H1 (cell line): ENCODE measurements at regions not wholly inside any gene's neighbourhood (a gene's known extent, or its start where the extent isn't known, plus 50 kb on each side); places are given as distances from the start of the nearest gene placed in this dataset.

Experiments used
- CTCF ChIA-PET: fragments of 300-600 bp; sonication (Branson Sonifier 250); formaldehyde crosslinking; loops from one replicate; lab custom pipeline; 2021; ENCODE audit not compliant: partially characterized antibody; lab: Charles Lee
- POLR2A ChIA-PET: fragments of 300-600 bp; sonication (Branson Sonifier 250); formaldehyde crosslinking; loops from one replicate; lab custom pipeline; 2021; ENCODE audit warnings: inconsistent platforms; ENCODE audit not compliant: partially characterized antibody; lab: Charles Lee
- DNase-seq, 2 experiments: peaks; one replicate each; pipeline versions ENCODE4 v3.0.0 to v3.0.0-alpha.2; 2010 to 2022; ENCODE audit warnings: low spot score in 2 of 2, low read depth in 1 of 2, mixed read lengths in 1 of 2
- FAIRE-seq: peaks from 2 replicates; lab custom pipeline; 2011; peaks lifted over from hg19 to GRCh38; lab: Jason Lieb, UNC
- H2AFZ ChIP-seq: 2 replicates; pipeline ENCODE4 v1.8.1; 2012; ENCODE audit warnings: low read length, inconsistent platforms
- H2AK5ac ChIP-seq: 2 replicates; pipeline ENCODE4 v1.6.1; 2013; ENCODE audit warnings: low read depth, low read length
- H2BK120ac ChIP-seq: replicated peaks from 2 replicates; pipeline ENCODE3; 2013; ENCODE audit warnings: low read depth, low read length, inconsistent platforms
- H2BK12ac ChIP-seq: 2 replicates; pipeline ENCODE4 v1.6.1; 2013; ENCODE audit warnings: low read depth, low read length
- H2BK15ac ChIP-seq: 2 replicates; pipeline ENCODE4 v1.6.1; 2013; ENCODE audit warnings: low read length
- H2BK20ac ChIP-seq: 2 replicates; pipeline ENCODE4 v1.6.1; 2013; ENCODE audit warnings: low read length
- H2BK5ac ChIP-seq: 2 replicates; pipeline ENCODE4 v1.6.1; 2013; ENCODE audit warnings: low read depth, low read length
- H3K14ac ChIP-seq: 2 replicates; pipeline ENCODE4 v1.6.1; 2013; ENCODE audit warnings: inconsistent platforms; ENCODE audit not compliant: insufficient read length
- H3K18ac ChIP-seq: 2 replicates; pipeline ENCODE4 v1.6.1; 2013; ENCODE audit warnings: low read length; ENCODE audit errors: extremely low read depth
- H3K23ac ChIP-seq: 2 replicates; pipeline ENCODE4 v1.6.1; 2013; ENCODE audit warnings: inconsistent platforms; ENCODE audit not compliant: insufficient read length
- H3K23me2 ChIP-seq: 2 replicates; pipeline ENCODE4 v1.6.1; 2013; ENCODE audit warnings: low read depth, low read length
- H3K27ac ChIP-seq: 2 replicates; pipeline ENCODE4 v1.6.1; 2011; ENCODE audit warnings: low read depth, low read length, inconsistent platforms
- H3K27me3 ChIP-seq, 4 experiments: replicated peaks in 1 of 4; 1 replicate in 1 of 4; 2 replicates in 3 of 4; pipeline versions ENCODE4 v1.6.1 to v1.8.1; 2011 to 2013; ENCODE audit warnings: low read length in 3 of 4, mild to moderate bottlenecking in 3 of 4, inconsistent platforms in 2 of 4, mixed read lengths in 2 of 4, moderate library complexity in 1 of 4; ENCODE audit not compliant: control insufficient read depth in 3 of 4, insufficient read depth in 3 of 4; ENCODE audit errors: extremely low read depth in 1 of 4
- H3K36me3 ChIP-seq, 4 experiments: 2 replicates each; pipeline versions ENCODE4 v1.6.1 to v1.8.1; 2011 to 2013; ENCODE audit warnings: mild to moderate bottlenecking in 4 of 4, low read length in 3 of 4, moderate library complexity in 2 of 4, control low read depth in 1 of 4, inconsistent platforms in 1 of 4; ENCODE audit not compliant: insufficient read depth in 4 of 4, control insufficient read depth in 2 of 4
- H3K4ac ChIP-seq: replicated peaks from 2 replicates; pipeline ENCODE3; 2013; ENCODE audit warnings: low read length, low read depth, mixed read lengths, inconsistent platforms; ENCODE audit not compliant: insufficient read length
- H3K4me1 ChIP-seq, 4 experiments: replicated peaks in 1 of 4; 1 replicate in 1 of 4; 2 replicates in 3 of 4; pipeline versions ENCODE4 v1.6.1 to v1.8.1; 2011 to 2013; ENCODE audit warnings: low read length in 3 of 4, inconsistent platforms in 2 of 4, mixed read lengths in 1 of 4; ENCODE audit not compliant: insufficient read depth in 4 of 4, control insufficient read depth in 3 of 4
- H3K4me2 ChIP-seq, 2 experiments: 2 replicates each; pipeline versions ENCODE4 v1.6.1 to v1.8.1; 2011 to 2013; ENCODE audit warnings: low read depth in 2 of 2, low read length in 2 of 2, control low read depth in 1 of 2, inconsistent platforms in 1 of 2, mild to moderate bottlenecking in 1 of 2; ENCODE audit not compliant: insufficient read depth in 1 of 2
- H3K4me3 ChIP-seq, 4 experiments: fragments of 200-600, 300-600 bp in 1 of 4; sonication (generic), shearing (Covaris generic), sonication (Bioruptor Twin) in 1 of 4; 2 replicates each; pipeline versions ENCODE4 v1.5.1 to v1.8.1; 2011 to 2016; ENCODE audit warnings: low read length in 4 of 4, low read depth in 3 of 4, control low read depth in 2 of 4, inconsistent platforms in 2 of 4, mild to moderate bottlenecking in 2 of 4, mixed read lengths in 1 of 4, moderate library complexity in 1 of 4; ENCODE audit not compliant: insufficient read depth in 2 of 4; ENCODE audit errors: extremely low read depth in 1 of 4
- H3K56ac ChIP-seq: replicated peaks from 2 replicates; pipeline ENCODE3; 2013; ENCODE audit warnings: low read depth, mild to moderate bottlenecking, mixed read lengths, low read length, inconsistent platforms; ENCODE audit not compliant: insufficient read length
- H3K79me1 ChIP-seq: 2 replicates; pipeline ENCODE4 v1.6.1; 2013; ENCODE audit warnings: low read depth, low read length, control low read depth
- H3K79me2 ChIP-seq, 2 experiments: 2 replicates each; pipeline versions ENCODE4 v1.6.1 to v1.8.1; 2012 to 2013; ENCODE audit warnings: low read length in 2 of 2, mild to moderate bottlenecking in 2 of 2, inconsistent platforms in 1 of 2; ENCODE audit not compliant: insufficient read depth in 2 of 2, control insufficient read depth in 1 of 2
- H3K9ac ChIP-seq, 4 experiments: replicated peaks in 1 of 4; 1 replicate in 1 of 4; 2 replicates in 3 of 4; pipeline versions ENCODE4 v1.6.1 to v1.8.1; 2011 to 2013; ENCODE audit warnings: low read depth in 3 of 4, low read length in 3 of 4, control low read depth in 2 of 4, mild to moderate bottlenecking in 2 of 4, moderate library complexity in 2 of 4, inconsistent platforms in 1 of 4; ENCODE audit errors: extremely low read depth in 1 of 4
- H3K9me3 ChIP-seq, 2 experiments: 2 replicates each; pipeline versions ENCODE4 v1.6.1 to v1.8.1; 2012 to 2013; ENCODE audit warnings: mild to moderate bottlenecking in 2 of 2, moderate library complexity in 2 of 2, control low read depth in 1 of 2, inconsistent platforms in 1 of 2, low read depth in 1 of 2, low read length in 1 of 2, mixed read lengths in 1 of 2; ENCODE audit not compliant: insufficient read depth in 2 of 2
- H4K20me1 ChIP-seq, 2 experiments: replicated peaks in 1 of 2; 2 replicates each; pipeline versions ENCODE3 to v1.8.1; 2011 to 2013; ENCODE audit warnings: inconsistent platforms in 2 of 2, low read length in 2 of 2, mild to moderate bottlenecking in 1 of 2; ENCODE audit not compliant: insufficient read depth in 2 of 2, control insufficient read depth in 1 of 2
- H4K5ac ChIP-seq: 2 replicates; pipeline ENCODE4 v1.6.1; 2013; ENCODE audit warnings: low read length, low read depth, mixed read lengths, inconsistent platforms; ENCODE audit not compliant: insufficient read length
- H4K8ac ChIP-seq: 2 replicates; pipeline ENCODE4 v1.8.0; 2013; ENCODE audit warnings: mild to moderate bottlenecking, moderate library complexity, low read length, inconsistent platforms; ENCODE audit not compliant: insufficient read depth; ENCODE audit errors: extremely low read depth
- H4K91ac ChIP-seq: replicated peaks from 2 replicates; pipeline ENCODE3; 2013; ENCODE audit warnings: low read length, mixed read lengths, inconsistent platforms; ENCODE audit not compliant: insufficient read length
- CBX8 ChIP-seq: fragments of 300-800, 300-1000 bp; sonication (generic); IDR thresholded peaks from 2 replicates; pipeline ENCODE4 v1.7.1; 2016; ENCODE audit warnings: low read depth, low read length, borderline replicate concordance
- HDAC2 ChIP-seq, 2 experiments: fragments of 300-600 bp in 1 of 2; sonication (generic) in 1 of 2; IDR thresholded peaks; 2 replicates each; pipeline ENCODE4 v1.6.1; 2011 to 2012; ENCODE audit warnings: low read depth in 2 of 2, low read length in 2 of 2, mild to moderate bottlenecking in 2 of 2, moderate library complexity in 2 of 2, borderline replicate concordance in 1 of 2, inconsistent platforms in 1 of 2
- MAFK ChIP-seq: IDR thresholded peaks from 2 replicates; pipeline ENCODE4 v1.6.1; 2012; ENCODE audit warnings: low read depth, mild to moderate bottlenecking, improper control_type of control experiment, low read length
- SUZ12 ChIP-seq: fragments of 200-600 bp; sonication (generic); IDR thresholded peaks from 2 replicates; pipeline ENCODE4 v1.6.1; 2012; ENCODE audit warnings: mild to moderate bottlenecking, inconsistent platforms, low read length, moderate library complexity, mixed read lengths
- USF2 ChIP-seq: IDR thresholded peaks from 2 replicates; pipeline ENCODE4 v1.6.1; 2011; ENCODE audit warnings: low read length, improper control_type of control experiment
- YY1 ChIP-seq: IDR thresholded peaks from 2 replicates; pipeline ENCODE4 v1.6.1; 2011; ENCODE audit warnings: low read depth, mild to moderate bottlenecking, low read length
- WGBS, 2 experiments: shearing (Covaris generic) in 1 of 2; methylation state at CpG; one replicate each; pipeline versions ENCODE4 v1.1.6 to v1.1.7; 2013 to 2015; ENCODE audit warnings: low lambda C conversion rate in 2 of 2, mixed read lengths in 2 of 2, inconsistent platforms in 1 of 2, low coverage in 1 of 2, missing lambda C conversion rate in 1 of 2; ENCODE audit not compliant: insufficient replicate concordance in 2 of 2, insufficient coverage in 1 of 2, insufficient read length in 1 of 2; ENCODE audit errors: extremely low coverage in 1 of 2, missing lambda C conversion rate in 1 of 2; 5-methylcytosine and 5-hydroxymethylcytosine counted together

GRCh38 chr2:7625392-7626138 is 708.4 kb downstream of the RNF144A start:
- Histone ChIP-seq H3K56ac (no peak overlapping the region), H2AFZ (no peak overlapping the region), H3K4me1 (no peaks in the 10 kb centered on the region; a peak in 1 of 7 replicates), H3K36me3 (no peaks in the 10 kb centered on the region), H3K9ac (no peak overlapping the region), H2BK15ac (no peak overlapping the region), H4K20me1 (no peaks in the 10 kb centered on the region), H4K5ac (no peak overlapping the region), H3K79me2 (no peaks in the 10 kb centered on the region), H3K23me2 (no peaks in the 10 kb centered on the region), H3K4me3 (no peak overlapping the region), H2BK12ac (no peak overlapping the region), H3K9me3 (no peaks in the 10 kb centered on the region), H3K14ac (no peak overlapping the region), H2AK5ac (no peak overlapping the region), H2BK120ac (no peak overlapping the region), H3K79me1 (no peaks in the 10 kb centered on the region), H3K4me2 (no peak overlapping the region), H3K27ac (no peak overlapping the region), H4K91ac (no peak overlapping the region), H3K18ac (no peak overlapping the region), H3K23ac (no peak overlapping the region), H4K8ac (no peak overlapping the region), H3K27me3 (no peaks in the 10 kb centered on the region), H2BK5ac (no peak overlapping the region), H3K4ac (no peak overlapping the region), H2BK20ac (no peak overlapping the region)
- FAIRE-seq (no peak), DNase-seq (no peak)
- no peak for TF ChIP-seq CBX8
- no peak for TF ChIP-seq HDAC2 (IDR thresholded peaks at IDR 0.05; ENCODE audit: borderline replicate concordance in 1 of 2, low read depth in 2 of 2, low read length in 2 of 2)
- no peak for TF ChIP-seq MAFK
- TF ChIP-seq SUZ12: no peak
- TF ChIP-seq USF2: no peak
- TF ChIP-seq YY1: no peak
- WGBS, 2 experiments: 93% methylated on average over 10 of the region's 10 CpGs; no CpG with 5 or more reads in 1 of the 2 experiments
- POLR2A ChIA-PET: no interaction called here
- CTCF ChIA-PET: interaction anchor here (1.2 to 2.0 kb wide), 2 partner anchors 46 to 198 kb away, joined by 4 to 6 read pairs; no protein-coding TSS in a partner anchor
